ENCODE measurements at regions not wholly inside any gene's neighbourhood (a gene's known extent, or its start where the extent isn't known, plus 50 kb on each side); places are given as distances from the start of the nearest gene placed in this dataset.
"Not testable (repeated sequence)": the region's sequence is repeated elsewhere in the genome, so short reads cannot be mapped to it uniquely, and the experiment has no call there.

DNA sequence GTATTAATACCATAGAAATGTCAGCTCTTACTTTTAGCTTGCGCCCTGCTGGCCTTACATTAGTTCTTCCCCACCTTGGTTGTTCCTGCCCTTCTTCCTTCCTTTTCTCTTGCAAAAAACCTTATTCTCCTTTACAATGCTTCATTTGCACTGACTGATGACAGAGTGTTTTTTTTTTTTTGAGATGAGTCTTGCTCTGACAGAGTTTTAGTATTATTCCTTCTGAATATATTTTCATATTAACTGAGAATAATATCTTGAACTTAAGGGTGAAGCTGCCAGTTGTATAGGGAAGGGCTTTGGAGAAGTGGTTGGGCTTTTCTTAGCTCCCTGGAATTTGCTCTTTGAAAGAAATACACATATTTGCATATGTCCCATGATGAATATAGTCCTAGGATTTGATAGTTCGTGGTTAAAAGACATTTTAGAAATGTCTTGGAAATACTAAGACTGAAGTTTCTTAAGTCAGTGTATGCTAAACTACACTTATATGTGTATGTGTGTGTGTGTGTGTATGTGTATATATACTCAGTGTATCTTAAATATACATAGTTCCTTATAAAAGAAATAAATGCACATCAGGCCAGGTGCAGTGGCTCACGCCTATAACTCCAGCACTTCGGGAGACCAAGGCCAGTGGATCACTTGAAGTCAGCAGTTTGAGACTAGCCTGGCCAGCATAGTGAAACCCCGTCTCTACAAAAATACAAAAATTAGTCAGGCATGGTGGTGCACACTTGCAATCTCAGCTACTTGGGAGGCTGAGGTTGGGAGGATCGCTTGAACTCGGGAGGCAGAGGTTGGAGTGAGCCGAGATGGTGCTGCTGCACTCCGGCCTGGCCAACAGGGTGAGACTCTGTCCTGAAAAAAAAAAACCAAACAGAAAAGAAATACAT lies 216.1 kb upstream of the MYLIP start:
- Mint-ChIP-seq H3K4me1 (peaks cover 14% of the 10 kb centered on the region), H3K9me3 (no peaks in the 10 kb centered on the region), H3K36me3 (ENCODE audit: low read depth) (no peaks in the 10 kb centered on the region), H3K4me3 (no peak overlapping the region), H3K27ac (no peak overlapping the region), H3K27me3 (peaks cover 3% of the 10 kb centered on the region)
- CTCF ChIA-PET: interaction anchor here (0.9 to 1.5 kb wide), 2 partner anchors 11 to 33 kb away, joined by 3 read pairs; no protein-coding TSS in a partner anchor
- DNase-seq: no peak
- POLR2A ChIA-PET: no interaction called here

DNA sequence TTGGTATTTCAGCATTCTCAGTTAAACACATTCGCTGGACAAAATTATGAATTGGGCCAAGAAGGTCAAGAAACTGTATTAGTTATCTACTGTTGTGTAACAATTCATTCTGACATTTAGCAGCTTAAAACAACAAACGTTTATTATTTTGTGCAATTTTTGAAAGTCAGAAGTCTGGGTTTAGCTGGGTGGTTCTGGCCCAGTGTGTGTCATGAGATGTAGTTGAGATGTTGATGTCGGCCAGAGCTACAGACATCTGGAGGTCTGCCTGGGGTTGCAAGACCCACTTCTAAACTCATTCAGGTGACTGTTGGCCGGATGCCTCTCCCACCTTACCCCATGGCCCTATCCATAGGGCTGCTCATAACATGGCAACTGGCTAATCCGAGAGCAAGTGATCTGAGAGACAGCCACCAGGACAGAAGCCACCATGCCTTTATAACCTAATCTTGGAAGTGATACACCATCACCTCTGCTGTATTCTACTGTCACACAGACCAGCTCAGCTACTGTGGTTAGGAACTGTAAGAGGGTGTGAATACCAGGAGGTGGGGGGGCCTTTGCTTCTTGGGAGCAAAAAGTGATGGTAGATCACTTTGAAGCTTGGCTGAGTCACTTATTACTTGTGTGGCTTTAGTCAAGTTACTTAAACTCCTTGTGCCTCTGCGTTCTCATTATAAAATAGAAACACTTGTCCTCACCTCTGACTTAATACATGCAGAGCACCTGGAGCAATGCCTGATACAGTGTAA lies 217.0 kb upstream of the MYLIP start:
- Mint-ChIP-seq H3K4me1 (peaks cover 20% of the 10 kb centered on the region), H3K4me3 (no peak overlapping the region), H3K36me3 (ENCODE audit: low read depth) (no peaks in the 10 kb centered on the region), H3K27ac (no peak overlapping the region), H3K27me3 (peaks cover 3% of the 10 kb centered on the region), H3K9me3 (no peaks in the 10 kb centered on the region)
- ChIA-PET CTCF (interaction anchor here (0.9 to 1.5 kb wide), 2 partner anchors 10 to 32 kb away, joined by 3 read pairs; no protein-coding TSS in a partner anchor), POLR2A (no interaction called here)
- DNase-seq: peak; percentile 20

DNA sequence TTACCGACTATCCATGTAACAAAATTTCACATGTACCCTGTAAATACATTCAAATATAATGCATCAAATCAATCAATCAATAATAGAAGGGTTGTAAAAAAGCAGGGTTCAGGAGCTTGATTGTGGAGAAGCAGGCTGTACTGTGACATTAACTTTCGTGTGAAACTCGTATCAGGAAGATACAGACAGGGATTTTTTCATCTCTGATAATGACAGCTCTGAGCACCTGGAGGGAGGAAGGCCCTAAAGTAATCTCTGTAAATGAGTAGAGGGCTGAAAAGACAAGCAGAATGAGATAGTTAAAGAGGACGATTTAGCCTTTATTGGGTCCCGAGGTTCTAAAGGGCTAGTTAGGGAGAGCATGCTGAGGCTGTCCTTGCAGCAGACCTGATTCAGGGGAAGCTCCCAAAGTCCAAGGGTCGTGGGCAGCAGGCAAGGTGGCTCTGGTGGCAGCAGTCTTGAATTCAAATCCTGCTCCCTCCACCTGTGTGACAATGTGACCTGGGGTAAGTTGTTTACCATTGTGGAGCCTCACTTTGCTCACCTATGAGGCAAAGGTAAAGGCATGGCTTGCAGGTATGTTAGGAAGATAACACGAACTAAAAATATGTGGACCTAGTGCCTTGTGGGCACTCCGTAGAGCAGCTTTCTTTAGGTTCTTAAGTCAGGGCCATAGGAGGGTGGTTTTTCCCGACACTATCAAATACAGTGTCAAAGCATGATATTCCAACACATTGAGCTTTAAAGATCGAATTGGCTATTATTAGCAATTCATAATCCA lies 219.4 kb upstream of the MYLIP start:
- no peak for DNase-seq
- peaks cover 3% of the 10 kb centered on the region for H3K27me3 Mint-ChIP-seq
- peaks cover 40% of the 10 kb centered on the region for H3K4me1 Mint-ChIP-seq
- H3K36me3 Mint-ChIP-seq (ENCODE audit: low read depth): peaks cover 5% of the 10 kb centered on the region
- ChIA-PET CTCF (interaction anchor here (1.4 kb wide), 1 partner anchor 16 kb away, joined by 4 read pairs; no protein-coding TSS in a partner anchor), POLR2A (interaction anchor here (1.1 kb wide), 1 partner anchor 220 kb away, joined by 3 read pairs; the partner anchor contains the start of gene MYLIP)
- no peak overlapping the region for H3K4me3 Mint-ChIP-seq
- no peak overlapping the region for H3K27ac Mint-ChIP-seq
- H3K9me3 Mint-ChIP-seq: no peaks in the 10 kb centered on the region

DNA sequence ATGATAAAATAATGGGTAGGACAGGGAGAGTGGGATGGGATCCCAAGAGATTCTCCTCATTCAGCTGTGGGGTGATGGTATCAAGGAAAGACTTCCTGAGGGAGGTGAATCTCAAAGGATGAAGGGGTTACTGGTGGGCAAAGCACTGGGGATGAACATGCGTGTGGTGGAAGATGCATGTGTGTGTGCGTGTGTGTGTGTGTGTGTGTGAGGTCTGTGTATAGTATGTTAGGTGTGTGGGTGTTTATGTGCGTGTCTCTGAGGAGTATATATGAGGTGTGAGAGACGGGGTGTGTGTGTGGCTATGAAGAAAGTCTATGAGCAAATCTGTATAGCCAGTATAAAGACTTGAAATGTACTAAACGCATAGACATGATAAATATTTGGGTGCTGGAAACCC lies 220.0 kb upstream of the MYLIP start:
- ChIA-PET POLR2A (interaction anchor here (1.1 kb wide), 1 partner anchor 220 kb away, joined by 3 read pairs; the partner anchor contains the start of gene MYLIP), CTCF (interaction anchor here (1.4 kb wide), 1 partner anchor 15 kb away, joined by 4 read pairs; no protein-coding TSS in a partner anchor)
- H3K36me3 Mint-ChIP-seq (ENCODE audit: low read depth): peaks cover 6% of the 10 kb centered on the region
- H3K9me3 Mint-ChIP-seq: no peaks in the 10 kb centered on the region
- peaks cover 38% of the 10 kb centered on the region for H3K4me1 Mint-ChIP-seq
- DNase-seq: no peak
- H3K4me3 Mint-ChIP-seq: no peak overlapping the region
- H3K27ac Mint-ChIP-seq: no peak overlapping the region
- peaks cover 3% of the 10 kb centered on the region for H3K27me3 Mint-ChIP-seq

DNA sequence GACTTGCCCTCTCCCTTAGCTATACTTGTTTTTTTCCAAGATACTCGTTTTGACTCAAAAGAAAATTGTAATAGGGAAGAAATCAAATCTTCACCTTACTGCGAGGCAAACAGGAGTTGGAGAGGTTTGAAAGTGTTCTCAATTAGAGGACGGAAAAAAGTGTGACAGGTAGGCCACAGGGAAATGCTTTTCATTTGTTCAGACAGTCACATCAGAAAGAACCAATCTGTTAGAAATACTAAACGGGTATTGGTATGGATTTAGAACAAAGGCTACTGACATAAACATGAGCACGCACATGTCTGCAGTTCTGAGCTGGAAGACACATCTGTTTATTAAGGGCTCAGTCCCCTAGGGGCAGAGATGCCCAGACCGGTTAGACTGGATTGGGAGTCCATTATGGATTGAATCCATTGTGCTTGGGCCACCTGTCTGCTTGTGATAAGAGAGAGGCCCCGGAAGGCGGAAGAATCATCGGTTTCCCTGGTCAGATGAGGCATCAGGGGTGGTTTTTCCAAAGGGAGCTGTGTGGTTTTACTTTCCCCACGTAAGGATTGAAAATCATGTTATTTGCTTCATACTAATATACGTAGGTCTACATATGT lies 220.9 kb upstream of the MYLIP start:
- Mint-ChIP-seq H3K4me3 (no peak overlapping the region), H3K27me3 (peaks cover 3% of the 10 kb centered on the region), H3K27ac (no peak overlapping the region), H3K36me3 (ENCODE audit: low read depth) (peaks cover 6% of the 10 kb centered on the region), H3K4me1 (peaks cover 34% of the 10 kb centered on the region), H3K9me3 (no peaks in the 10 kb centered on the region)
- DNase-seq: no peak
- CTCF ChIA-PET: interaction anchor here (0.5 to 1.4 kb wide), 2 partner anchors 14 to 313 kb away, joined by 3 to 4 read pairs; no protein-coding TSS in a partner anchor
- POLR2A ChIA-PET: interaction anchor here (1.1 kb wide), 1 partner anchor 221 kb away, joined by 3 read pairs; the partner anchor contains the start of gene MYLIP

DNA sequence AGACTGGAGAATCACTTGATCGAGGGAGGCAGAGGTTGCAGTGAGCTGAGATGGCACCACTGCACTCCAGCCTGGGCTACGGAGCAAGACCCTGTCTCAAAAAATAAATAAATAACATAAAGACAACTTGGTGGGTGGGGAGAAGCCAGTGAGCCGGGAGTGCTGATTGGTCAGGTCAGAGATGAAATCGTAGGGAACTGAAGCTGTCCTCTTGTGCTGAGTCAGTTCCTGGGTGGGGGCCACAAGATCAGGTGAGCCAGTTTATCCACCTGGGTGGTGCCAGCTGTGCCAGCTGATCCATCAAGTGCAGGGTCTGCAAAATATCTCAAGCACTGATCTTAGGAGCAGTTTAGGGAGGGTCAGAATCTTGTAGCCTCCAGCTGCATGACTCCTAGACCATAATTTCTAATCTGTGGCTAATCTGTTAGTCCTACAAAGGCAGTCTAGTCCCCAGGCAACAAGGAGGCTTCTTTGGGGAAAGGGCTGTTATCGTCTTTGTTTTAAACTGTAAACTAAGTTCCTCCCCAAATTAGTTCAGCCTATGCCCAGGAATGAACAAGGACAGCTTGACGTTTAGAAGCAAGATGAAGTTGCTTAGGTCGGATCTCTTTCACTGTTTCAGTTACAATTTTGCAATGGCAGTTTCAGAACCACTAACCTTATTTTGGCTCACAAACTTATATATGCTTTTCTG lies 221.5 kb upstream of the MYLIP start:
- H3K4me3 Mint-ChIP-seq; H3K9me3 Mint-ChIP-seq; POLR2A ChIA-PET; H3K36me3 Mint-ChIP-seq (ENCODE audit: low read depth); H3K27ac Mint-ChIP-seq; DNase-seq; H3K27me3 Mint-ChIP-seq: not testable (repeated sequence)
- CTCF ChIA-PET: interaction anchor here (0.5 to 1.4 kb wide), 2 partner anchors 14 to 314 kb away, joined by 3 to 4 read pairs; no protein-coding TSS in a partner anchor
- H3K4me1 Mint-ChIP-seq: peaks cover 32% of the 10 kb centered on the region

DNA sequence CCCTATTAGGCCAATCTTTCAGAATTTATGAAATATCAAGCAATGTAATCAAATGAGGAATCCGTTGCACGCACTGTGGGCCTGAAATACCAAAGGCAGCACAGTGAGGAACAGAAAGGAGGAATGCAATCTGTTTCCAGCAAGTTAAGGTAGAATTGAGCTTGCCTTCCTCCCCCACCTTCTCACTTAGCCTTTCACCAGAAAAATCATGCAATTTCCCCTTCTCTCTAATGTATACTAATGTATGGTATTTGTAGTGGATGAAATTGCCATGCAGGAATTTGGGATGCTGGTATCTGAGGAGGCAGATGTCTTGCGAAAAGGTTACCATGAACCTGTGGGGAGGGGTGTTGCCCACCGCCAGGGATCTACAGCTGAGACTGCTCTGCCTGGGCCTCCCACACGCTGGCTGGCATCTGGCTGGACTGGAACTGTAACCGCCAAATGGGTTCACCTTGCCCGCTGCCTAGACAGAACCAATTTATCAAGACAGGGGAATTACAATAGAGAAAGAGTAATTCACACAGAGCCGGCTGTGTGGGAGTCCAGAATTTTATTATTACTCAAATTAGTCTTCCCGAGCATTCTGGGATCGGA lies 222.4 kb upstream of the MYLIP start:
- no peaks in the 10 kb centered on the region for H3K9me3 Mint-ChIP-seq
- DNase-seq: no peak
- peaks cover 6% of the 10 kb centered on the region for H3K36me3 Mint-ChIP-seq (ENCODE audit: low read depth)
- peaks cover 3% of the 10 kb centered on the region for H3K27me3 Mint-ChIP-seq
- CTCF ChIA-PET: interaction anchor here (1.1 kb wide), 1 partner anchor 13 kb away, joined by 4 read pairs; no protein-coding TSS in a partner anchor
- peaks cover 35% of the 10 kb centered on the region for H3K4me1 Mint-ChIP-seq
- no peak overlapping the region for H3K4me3 Mint-ChIP-seq
- H3K27ac Mint-ChIP-seq: no peak overlapping the region
- POLR2A ChIA-PET: no interaction called here

DNA sequence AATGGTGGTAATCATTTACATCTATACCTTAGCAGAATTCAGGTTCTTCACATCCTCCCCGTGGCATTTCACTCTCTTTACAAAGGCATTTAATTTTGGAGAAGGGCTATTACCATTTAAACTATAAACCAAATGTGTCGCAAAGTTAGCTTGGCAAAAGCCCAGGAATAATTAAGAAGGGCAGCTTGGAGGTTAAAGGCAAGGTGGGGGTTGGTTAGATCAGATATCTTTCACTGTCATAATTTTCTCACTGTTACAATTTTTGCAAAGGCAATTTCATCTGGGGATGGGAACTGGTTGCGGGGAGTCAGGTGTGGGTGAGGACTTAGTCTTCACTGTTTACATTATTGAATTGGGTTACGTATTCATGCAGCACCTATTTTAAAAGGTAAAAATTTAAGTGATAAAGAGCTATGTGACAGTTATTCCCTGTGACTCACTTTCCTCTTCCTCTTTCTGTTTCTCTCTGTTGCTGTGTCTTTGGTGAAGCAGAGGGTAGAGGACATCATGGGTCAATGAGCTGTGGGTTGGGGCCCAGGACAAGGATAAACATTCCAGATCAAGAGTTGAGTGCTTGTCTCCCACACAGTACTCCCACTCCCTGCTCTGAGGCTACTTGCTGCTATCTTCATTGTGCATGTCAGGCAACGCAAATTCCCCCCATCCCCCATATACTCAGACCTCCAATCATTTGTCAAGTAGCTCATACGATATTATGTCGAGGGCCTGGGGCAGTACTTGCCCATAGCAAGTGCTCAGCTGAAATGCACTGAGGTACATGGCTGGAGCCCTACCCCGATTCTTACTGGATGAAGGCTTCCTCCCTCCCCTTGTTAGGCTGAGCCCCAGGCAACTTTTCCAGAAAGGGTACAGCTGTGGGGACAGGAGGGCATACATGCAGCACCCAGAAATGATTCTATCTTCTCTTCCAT lies 223.1 kb upstream of the MYLIP start:
- Mint-ChIP-seq H3K27me3 (peaks cover 3% of the 10 kb centered on the region), H3K36me3 (ENCODE audit: low read depth) (peaks cover 6% of the 10 kb centered on the region), H3K27ac (no peak overlapping the region), H3K9me3 (no peaks in the 10 kb centered on the region), H3K4me3 (no peak overlapping the region), H3K4me1 (peaks cover 43% of the 10 kb centered on the region)
- ChIA-PET CTCF (interaction anchor here (1.1 kb wide), 2 partner anchors 12 to 277 kb away, joined by 3 to 4 read pairs; no protein-coding TSS in a partner anchor), POLR2A (no interaction called here)
- no peak for DNase-seq

DNA sequence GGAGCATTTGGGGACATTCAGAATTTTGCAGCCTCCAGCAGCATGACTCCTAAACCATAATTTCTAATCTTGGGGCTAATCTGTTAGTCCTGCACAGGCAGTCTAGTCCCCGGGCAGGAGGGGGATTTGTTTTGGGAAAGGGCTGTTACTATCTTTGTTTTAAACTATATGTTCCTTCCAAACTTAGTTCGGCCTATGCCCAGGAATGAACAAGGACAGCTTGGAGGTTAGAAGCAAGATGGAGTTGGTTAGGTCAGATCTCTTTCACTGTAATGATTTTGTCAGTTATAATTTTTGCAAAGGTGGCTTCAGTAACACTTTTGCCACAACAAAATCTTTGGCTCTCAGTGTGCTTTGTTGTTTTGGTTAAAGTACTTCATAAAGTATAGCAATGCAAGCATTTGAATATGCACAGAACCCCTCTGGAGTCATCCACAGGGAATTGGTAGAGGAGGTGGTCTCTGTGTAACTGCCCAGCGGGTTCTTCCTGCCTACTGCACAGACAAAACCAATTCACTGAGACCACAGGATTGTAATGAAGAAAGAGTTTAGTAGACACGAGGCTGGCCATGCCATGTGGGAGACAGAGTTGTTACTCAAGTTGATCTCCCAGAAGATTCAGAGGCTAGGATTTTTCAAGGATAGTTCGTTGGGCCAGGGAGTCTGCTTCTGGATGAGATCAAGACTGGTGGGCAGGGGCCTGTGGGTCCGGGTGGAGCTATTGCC lies 224.1 kb upstream of the MYLIP start:
- no peak overlapping the region for H3K4me3 Mint-ChIP-seq
- H3K4me1 Mint-ChIP-seq: peaks cover 44% of the 10 kb centered on the region
- ChIA-PET POLR2A (no interaction called here), CTCF (interaction anchor here (1.1 kb wide), 1 partner anchor 278 kb away, joined by 3 read pairs; no protein-coding TSS in a partner anchor)
- H3K27ac Mint-ChIP-seq: no peak overlapping the region
- DNase-seq: no peak
- no peaks in the 10 kb centered on the region for H3K9me3 Mint-ChIP-seq
- H3K36me3 Mint-ChIP-seq (ENCODE audit: low read depth): peaks cover 6% of the 10 kb centered on the region
- peaks cover 3% of the 10 kb centered on the region for H3K27me3 Mint-ChIP-seq

Measured in activated CD4-positive, alpha-beta memory T cell treated with anti-CD3 and anti-CD28 coated beads, Interleukin-2, amount 10 ng/mL, durations not matched to agents 7 days and 5 days (primary cell).